ENCODE measurements at regions not wholly inside any gene's neighbourhood (a gene's known extent, or its start where the extent isn't known, plus 50 kb on each side); places are given as distances from the start of the nearest gene placed in this dataset.
"Not testable (repeated sequence)": the region's sequence is repeated elsewhere in the genome, so short reads cannot be mapped to it uniquely, and the experiment has no call there.

GRCh38 chr1:199799116-199799515, 228.4 kb upstream of the NR5A2 start:
- DNase-seq (ENCODE audit: low read depth) = no peak
- H3K4me3 ChIP-seq (ENCODE audit: low read depth, low read length) = no peak overlapping the region

- no peak for DNase-seq (ENCODE audit: low read depth)
- H3K4me3 ChIP-seq (ENCODE audit: low read depth, low read length) = no peak overlapping the region
Observed at GRCh38 chr1:199804526-199804925, 223.0 kb upstream of the NR5A2 start.

- no peak overlapping the region for H3K4me3 ChIP-seq (ENCODE audit: low read depth, low read length)
- DNase-seq (ENCODE audit: low read depth) = no peak
Observed at GRCh38 chr1:199808110-199808870, 219.2 kb upstream of the NR5A2 start.

GRCh38 chr1:199809311-199809710, 218.2 kb upstream of the NR5A2 start:
- DNase-seq (ENCODE audit: low read depth) = no peak
- no peak overlapping the region for H3K4me3 ChIP-seq (ENCODE audit: low read depth, low read length)

- DNase-seq (ENCODE audit: low read depth) = no peak
- no peak overlapping the region for H3K4me3 ChIP-seq (ENCODE audit: low read depth, low read length)
Observed at GRCh38 chr1:199811163-199811562, 216.3 kb upstream of the NR5A2 start.

GRCh38 chr1:199813198-199813597, 214.3 kb upstream of the NR5A2 start:
- H3K4me3 ChIP-seq (ENCODE audit: low read depth, low read length) = no peak overlapping the region
- no peak for DNase-seq (ENCODE audit: low read depth)

GRCh38 chr1:199815947-199816346, 211.6 kb upstream of the NR5A2 start:
- DNase-seq (ENCODE audit: low read depth) = no peak
- H3K4me3 ChIP-seq (ENCODE audit: low read depth, low read length) = no peak overlapping the region

- DNase-seq (ENCODE audit: low read depth) = no peak
Observed at GRCh38 chr1:199817266-199817665, 210.2 kb upstream of the NR5A2 start.

GRCh38 chr1:199821029-199821779, 206.3 kb upstream of the NR5A2 start:
- no peak for DNase-seq (ENCODE audit: low read depth)
- no peak overlapping the region for H3K4me3 ChIP-seq (ENCODE audit: low read depth, low read length)

More at GRCh38 chr1:199817266-199817665, 210.2 kb upstream of the NR5A2 start:
- no peak overlapping the region for H3K4me3 ChIP-seq (ENCODE audit: low read depth, low read length)

GRCh38 chr1:199832451-199832850, 195.1 kb upstream of the NR5A2 start:
- no peak overlapping the region for H3K4me3 ChIP-seq (ENCODE audit: low read depth, low read length)
- no peak for DNase-seq (ENCODE audit: low read depth)

- no peak for DNase-seq (ENCODE audit: low read depth)
- H3K4me3 ChIP-seq (ENCODE audit: low read depth, low read length) = no peak overlapping the region
Observed at GRCh38 chr1:199834711-199835110, 192.8 kb upstream of the NR5A2 start.

GRCh38 chr1:199836430-199836829, 191.1 kb upstream of the NR5A2 start:
- no peak for DNase-seq (ENCODE audit: low read depth)
- no peak overlapping the region for H3K4me3 ChIP-seq (ENCODE audit: low read depth, low read length)

- no peak overlapping the region for H3K4me3 ChIP-seq (ENCODE audit: low read depth, low read length)
- no peak for DNase-seq (ENCODE audit: low read depth)
Observed at GRCh38 chr1:199837321-199837720, 190.2 kb upstream of the NR5A2 start.

GRCh38 chr1:199839608-199840007, 187.9 kb upstream of the NR5A2 start:
- H3K4me3 ChIP-seq (ENCODE audit: low read depth, low read length); DNase-seq (ENCODE audit: low read depth): not testable (repeated sequence)

- not testable (repeated sequence) for H3K4me3 ChIP-seq (ENCODE audit: low read depth, low read length); DNase-seq (ENCODE audit: low read depth)
Observed at GRCh38 chr1:199843096-199843495, 184.4 kb upstream of the NR5A2 start.

GRCh38 chr1:199843861-199844260, 183.6 kb upstream of the NR5A2 start:
- no peak overlapping the region for H3K4me3 ChIP-seq (ENCODE audit: low read depth, low read length)
- no peak for DNase-seq (ENCODE audit: low read depth)

- no peak for DNase-seq (ENCODE audit: low read depth)
- H3K4me3 ChIP-seq (ENCODE audit: low read depth, low read length) = no peak overlapping the region
Observed at GRCh38 chr1:199847021-199847420, 180.5 kb upstream of the NR5A2 start.

GRCh38 chr1:199851439-199852140, 175.9 kb upstream of the NR5A2 start:
- DNase-seq (ENCODE audit: low read depth) = no peak
- H3K4me3 ChIP-seq (ENCODE audit: low read depth, low read length) = no peak overlapping the region

- H3K4me3 ChIP-seq (ENCODE audit: low read depth, low read length) = no peak overlapping the region
- DNase-seq (ENCODE audit: low read depth) = no peak
Observed at GRCh38 chr1:199854686-199855321, 172.7 kb upstream of the NR5A2 start.

- no peak overlapping the region for H3K4me3 ChIP-seq (ENCODE audit: low read depth, low read length)
- no peak for DNase-seq (ENCODE audit: low read depth)
Observed at GRCh38 chr1:199855580-199855979, 171.9 kb upstream of the NR5A2 start.
